Esophagus muscularis mucosa (tissue), 4 donors: ENCODE measurements at regions not wholly inside any gene's neighbourhood (a gene's known extent, or its start where the extent isn't known, plus 50 kb on each side); places are given as distances from the start of the nearest gene placed in this dataset.

Source experiments
- DNase-seq: peaks from one replicate; pipeline ENCODE4 v3.0.0-alpha.2; 2017; ENCODE audit errors: extremely low spot score
- H3K27ac ChIP-seq, 4 donors: fragments of 200-600 bp; sonication (generic); replicated peaks in 1 of 4; 1 replicate in 3 of 4; 2 replicates in 1 of 4; pipeline ENCODE4 v1.5.1; 2016 to 2019; ENCODE audit warnings: mild to moderate bottlenecking in 1 of 4
- H3K27me3 ChIP-seq, 4 donors: fragments of 200-600 bp; sonication (generic); one replicate each; pipeline versions ENCODE4 v1.5.1 to v1.6.0; 2016 to 2019
- H3K36me3 ChIP-seq, 4 donors: fragments of 200-600 bp; sonication (generic); one replicate each; pipeline ENCODE4 v1.5.1; 2016 to 2019
- H3K4me1 ChIP-seq, 4 donors: fragments of 200-600 bp; sonication (generic); one replicate each; pipeline ENCODE4 v1.5.1; 2016 to 2019
- H3K4me3 ChIP-seq, 4 donors: fragments of 200-600 bp; sonication (generic); 1 replicate in 2 of 4; 2 replicates in 2 of 4; pipeline ENCODE4 v1.5.1; 2016 to 2019; ENCODE audit warnings: mild to moderate bottlenecking in 4 of 4, moderate library complexity in 1 of 4
- H3K9me3 ChIP-seq, 4 donors: fragments of 200-600 bp; sonication (generic); 1 replicate in 3 of 4; 2 replicates in 1 of 4; pipeline ENCODE4 v1.5.1; 2016 to 2019
- EP300 ChIP-seq: sonication (generic); formaldehyde crosslinking; IDR thresholded peaks from one replicate; pipeline ENCODE4 v1.6.1; 2017; ENCODE audit warnings: antibody characterized with exemption
- POLR2A ChIP-seq: fragments of 450-650 bp; IDR thresholded peaks from one replicate; pipeline ENCODE4 v1.6.1; 2017; ENCODE audit warnings: antibody characterized with exemption, moderate library complexity, mild to moderate bottlenecking, low read depth
- POLR2AphosphoS5 ChIP-seq, 2 donors: sonication (generic); formaldehyde crosslinking; IDR thresholded peaks; one replicate each; pipeline ENCODE4 v1.6.1; 2017; ENCODE audit warnings: antibody characterized with exemption in 2 of 2
- WGBS: methylation state at CpG from one replicate; pipeline ENCODE4 v1.1.5; 2018; 5-methylcytosine and 5-hydroxymethylcytosine counted together
- intact Hi-C: fragments of 100-400 bp; cut with DNase I; formaldehyde crosslinking; loops from one replicate; pipeline ENCODE4 v1.15.1; 2023
- TF ChIP-seq, protein P1 (sequence below), 3 experiments: fragments of 200-600 bp in 2 of 3; fragments of 450-650 bp in 1 of 3; sonication (generic) in 2 of 3; IDR thresholded peaks; one replicate each; pipeline ENCODE4 v1.5.1; 2017 to 2019; ENCODE audit warnings: antibody characterized with exemption in 3 of 3, mild to moderate bottlenecking in 2 of 3, moderate library complexity in 1 of 3

DNA sequence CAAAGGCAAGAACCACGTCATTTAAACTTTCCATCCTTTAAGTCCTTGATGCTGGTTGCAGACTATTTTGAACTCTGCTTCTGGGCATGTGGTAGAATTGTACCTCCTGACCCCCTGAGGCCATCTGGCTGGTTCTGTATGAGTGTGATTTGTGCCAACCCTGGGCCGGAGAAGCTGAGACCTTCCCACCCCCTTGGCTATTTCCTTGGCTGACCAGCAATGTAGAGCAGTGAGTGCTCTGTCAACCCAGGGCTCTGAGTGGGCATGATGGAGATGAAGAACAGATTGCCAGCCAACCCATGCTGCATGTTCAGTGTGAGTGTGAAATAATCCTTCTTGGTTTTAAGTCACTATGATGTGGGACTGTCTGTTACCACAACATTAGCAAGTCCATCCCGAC lies 82.1 kb upstream of the RASGRP1 start:
- no peak for DNase-seq
- Histone ChIP-seq H3K27ac (no peak overlapping the region), H3K27me3 (peaks cover 0 to 4% (median 0%) of the 10 kb centered on the region in 4 donors), H3K36me3 (no peaks in the 10 kb centered on the region), H3K4me3 (no peak overlapping the region), H3K9me3 (peaks cover 0 to 5% (median 4%) of the 10 kb centered on the region in 4 donors), H3K4me1 (no peaks in the 10 kb centered on the region)
- intact Hi-C loops: no loop called here
- TF ChIP-seq POLR2A (no peak), POLR2AphosphoS5 (IDR thresholded peaks at IDR 0.05) (no peak), EP300 (no peak)
- TF ChIP-seq, protein P1, sequence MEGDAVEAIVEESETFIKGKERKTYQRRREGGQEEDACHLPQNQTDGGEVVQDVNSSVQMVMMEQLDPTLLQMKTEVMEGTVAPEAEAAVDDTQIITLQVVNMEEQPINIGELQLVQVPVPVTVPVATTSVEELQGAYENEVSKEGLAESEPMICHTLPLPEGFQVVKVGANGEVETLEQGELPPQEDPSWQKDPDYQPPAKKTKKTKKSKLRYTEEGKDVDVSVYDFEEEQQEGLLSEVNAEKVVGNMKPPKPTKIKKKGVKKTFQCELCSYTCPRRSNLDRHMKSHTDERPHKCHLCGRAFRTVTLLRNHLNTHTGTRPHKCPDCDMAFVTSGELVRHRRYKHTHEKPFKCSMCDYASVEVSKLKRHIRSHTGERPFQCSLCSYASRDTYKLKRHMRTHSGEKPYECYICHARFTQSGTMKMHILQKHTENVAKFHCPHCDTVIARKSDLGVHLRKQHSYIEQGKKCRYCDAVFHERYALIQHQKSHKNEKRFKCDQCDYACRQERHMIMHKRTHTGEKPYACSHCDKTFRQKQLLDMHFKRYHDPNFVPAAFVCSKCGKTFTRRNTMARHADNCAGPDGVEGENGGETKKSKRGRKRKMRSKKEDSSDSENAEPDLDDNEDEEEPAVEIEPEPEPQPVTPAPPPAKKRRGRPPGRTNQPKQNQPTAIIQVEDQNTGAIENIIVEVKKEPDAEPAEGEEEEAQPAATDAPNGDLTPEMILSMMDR (IDR thresholded peaks at IDR 0.05): no peak
- WGBS: 95% methylated on average over 3 of the region's 3 CpGs

DNA sequence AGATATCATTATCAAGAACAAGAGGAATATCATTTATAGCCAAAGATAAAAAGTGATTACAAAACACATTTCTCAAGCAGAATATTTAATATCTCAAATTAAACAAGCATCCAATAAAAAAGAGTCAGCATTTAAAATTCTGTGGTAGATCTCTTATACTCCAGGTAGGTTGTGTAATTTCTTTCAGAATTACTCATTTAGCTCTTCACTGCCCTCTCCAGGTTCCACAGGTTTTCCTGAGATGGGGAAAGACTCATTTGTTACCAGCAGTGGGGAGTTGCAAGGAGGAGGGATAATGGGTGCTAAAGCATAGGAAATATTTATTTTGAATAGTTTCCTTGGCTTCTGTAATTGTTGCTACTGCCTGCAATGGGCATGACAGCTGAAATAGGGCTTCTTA lies 83.1 kb upstream of the RASGRP1 start:
- intact Hi-C loops: no loop called here
- H3K9me3 ChIP-seq: peaks cover 0 to 5% (median 4%) of the 10 kb centered on the region in 4 donors
- H3K36me3 ChIP-seq: no peaks in the 10 kb centered on the region
- H3K27me3 ChIP-seq: peaks cover 0 to 4% (median 0%) of the 10 kb centered on the region in 4 donors
- no peak overlapping the region for H3K27ac ChIP-seq
- no peak for DNase-seq
- no peak for TF ChIP-seq POLR2AphosphoS5 (IDR thresholded peaks at IDR 0.05)
- no peak for TF ChIP-seq POLR2A
- TF ChIP-seq EP300: no peak
- TF ChIP-seq, protein P1 (IDR thresholded peaks at IDR 0.05): no peak
- H3K4me3 ChIP-seq: no peak overlapping the region
- no peaks in the 10 kb centered on the region for H3K4me1 ChIP-seq

DNA sequence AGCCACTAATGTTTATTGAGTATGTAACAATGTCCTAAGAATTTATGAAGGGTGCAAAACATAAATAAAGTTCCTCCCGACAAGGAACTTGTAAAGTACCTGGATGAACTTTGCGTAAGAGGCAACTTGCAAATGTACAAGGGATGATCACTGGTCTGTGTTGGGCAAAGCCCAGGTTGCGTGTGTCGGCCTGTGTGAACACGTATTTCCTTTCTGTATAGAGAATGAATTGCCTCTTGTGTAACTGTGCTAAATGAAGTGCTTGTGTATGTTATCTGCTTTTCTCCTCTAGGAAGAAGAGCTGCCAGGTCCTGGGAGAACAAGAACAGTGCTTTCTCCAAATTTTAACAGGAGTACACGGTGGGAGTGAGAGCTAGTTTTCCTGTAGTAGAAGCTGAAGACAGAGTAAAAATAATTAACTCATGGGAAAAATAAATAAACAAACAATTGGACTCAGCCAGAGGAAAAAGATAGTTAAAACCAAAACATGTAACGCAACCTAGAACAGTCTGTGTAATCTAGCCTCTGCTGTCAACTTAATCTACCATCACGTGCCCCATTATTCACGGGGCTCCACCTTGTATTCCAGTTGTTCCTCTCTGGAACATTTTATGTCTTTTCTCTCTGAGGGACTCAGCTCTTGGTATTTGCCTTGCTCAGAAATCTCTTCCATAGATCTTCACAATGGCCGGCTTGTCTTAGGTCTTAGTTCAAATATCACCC lies 83.7 kb upstream of the RASGRP1 start:
- intact Hi-C loops: no loop called here
- no peaks in the 10 kb centered on the region for H3K36me3 ChIP-seq
- no peak overlapping the region for H3K27ac ChIP-seq
- H3K9me3 ChIP-seq: peaks cover 0 to 5% (median 4%) of the 10 kb centered on the region in 4 donors
- TF ChIP-seq, protein P1 (IDR thresholded peaks at IDR 0.05): no peak
- TF ChIP-seq POLR2A: no peak
- TF ChIP-seq POLR2AphosphoS5 (IDR thresholded peaks at IDR 0.05): no peak
- TF ChIP-seq EP300: no peak
- H3K4me3 ChIP-seq: no peak overlapping the region
- H3K4me1 ChIP-seq: no peaks in the 10 kb centered on the region
- DNase-seq: no peak
- H3K27me3 ChIP-seq: peaks cover 0 to 4% (median 0%) of the 10 kb centered on the region in 4 donors
- WGBS: 79% methylated on average over 10 of the region's 10 CpGs

DNA sequence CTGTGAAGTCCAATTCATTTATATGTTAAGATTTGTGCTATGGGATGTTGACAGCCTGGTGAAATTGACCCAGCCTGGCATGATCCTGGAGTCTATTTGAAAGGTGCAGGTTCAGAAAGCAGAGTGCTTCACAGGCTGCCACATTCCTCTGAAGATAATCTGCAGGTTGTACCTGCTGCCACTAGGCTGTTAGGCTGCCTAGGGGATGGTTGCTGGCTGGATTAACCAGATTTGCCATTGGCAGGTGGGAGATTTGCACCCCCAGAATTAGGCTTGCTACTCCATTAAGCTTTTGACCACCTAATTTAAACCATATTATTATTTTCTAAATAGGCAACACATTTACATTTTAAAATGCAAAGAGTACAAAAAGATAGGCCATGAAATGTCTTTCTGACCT lies 85.8 kb upstream of the RASGRP1 start:
- no peak for DNase-seq
- Histone ChIP-seq H3K9me3 (no peaks in the 10 kb centered on the region), H3K4me1 (no peaks in the 10 kb centered on the region), H3K4me3 (no peak overlapping the region), H3K27me3 (peaks cover 0 to 4% (median 0%) of the 10 kb centered on the region in 4 donors), H3K36me3 (no peaks in the 10 kb centered on the region), H3K27ac (no peak overlapping the region)
- intact Hi-C loops: no loop called here
- TF ChIP-seq EP300 (no peak), POLR2AphosphoS5 (IDR thresholded peaks at IDR 0.05) (no peak), POLR2A (no peak)
- TF ChIP-seq, protein P1 (IDR thresholded peaks at IDR 0.05): no peak

DNA sequence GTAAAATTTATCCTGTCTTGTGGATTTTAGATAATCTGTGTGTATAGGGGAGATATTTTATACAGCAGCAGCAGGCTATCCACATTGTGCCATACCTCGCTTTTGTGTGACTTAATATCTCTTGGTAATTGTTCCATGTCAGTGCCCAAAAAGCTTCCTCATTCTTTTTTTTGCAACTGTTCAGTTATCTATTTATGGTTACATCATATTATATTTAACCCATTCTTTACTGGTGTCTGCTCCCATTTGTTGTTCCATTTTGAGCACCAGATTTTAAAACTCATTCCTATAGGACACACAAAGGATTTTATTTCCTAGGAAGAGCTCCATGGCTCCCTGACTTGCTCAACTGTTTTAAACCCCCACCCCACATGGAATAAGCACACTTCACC lies 86.3 kb upstream of the RASGRP1 start:
- no peaks in the 10 kb centered on the region for H3K36me3 ChIP-seq
- no peaks in the 10 kb centered on the region for H3K4me1 ChIP-seq
- TF ChIP-seq, protein P1 (IDR thresholded peaks at IDR 0.05): no peak
- no peak for TF ChIP-seq POLR2AphosphoS5 (IDR thresholded peaks at IDR 0.05)
- TF ChIP-seq EP300: no peak
- H3K27ac ChIP-seq: no peak overlapping the region
- no peak for DNase-seq
- WGBS: 78% methylated on average over 1 of the region's 1 CpG
- H3K9me3 ChIP-seq: no peaks in the 10 kb centered on the region
- no peak overlapping the region for H3K4me3 ChIP-seq
- intact Hi-C loops: no loop called here
- peaks cover 0 to 4% (median 0%) of the 10 kb centered on the region in 4 donors for H3K27me3 ChIP-seq
